HFFc6 (cell line): ENCODE measurements at regions not wholly inside any gene's neighbourhood (a gene's known extent, or its start where the extent isn't known, plus 50 kb on each side); places are given as distances from the start of the nearest gene placed in this dataset.

Source experiments
- DNase-seq: peaks from one replicate; pipeline ENCODE4 v3.0.0-alpha.2; 2018
- H3K27ac Mint-ChIP-seq: 2 replicates; pipeline ENCODE4 v1.8.0; 2020; ENCODE audit warnings: mild to moderate bottlenecking, mixed read lengths
- H3K27me3 Mint-ChIP-seq: 2 replicates; pipeline ENCODE4 v1.8.0; 2021; ENCODE audit warnings: mild to moderate bottlenecking, moderate library complexity, mixed read lengths; ENCODE audit not compliant: insufficient read depth
- H3K36me3 Mint-ChIP-seq: 2 replicates; pipeline ENCODE4 v1.8.0; 2021; ENCODE audit warnings: low read depth, mixed read lengths
- H3K4me1 Mint-ChIP-seq: 2 replicates; pipeline ENCODE4 v1.8.0; 2020; ENCODE audit warnings: low read depth, mixed read lengths
- H3K4me3 Mint-ChIP-seq: 2 replicates; pipeline ENCODE4 v1.8.0; 2020; ENCODE audit warnings: mild to moderate bottlenecking, moderate library complexity, mixed read lengths
- H3K9me3 Mint-ChIP-seq: 2 replicates; pipeline ENCODE4 v1.8.0; 2020; ENCODE audit warnings: mild to moderate bottlenecking, mixed read lengths
- CTCF ChIP-seq: fragments of 200-600 bp; sonication (generic); IDR thresholded peaks from 2 replicates; pipeline ENCODE4 v1.5.0; 2021; ENCODE audit warnings: antibody characterized with exemption, mild to moderate bottlenecking

GRCh38 chr15:62394079-62394478 lies 229.0 kb upstream of the C2CD4B start:
- Mint-ChIP-seq H3K27me3 (no peaks in the 10 kb centered on the region), H3K36me3 (peaks cover 14% of the 10 kb centered on the region), H3K9me3 (peaks cover 11% of the 10 kb centered on the region), H3K4me3 (peak overlapping the region; percentile 2; the same call in 1 of the 2 replicates), H3K4me1 (peaks cover 41% of the 10 kb centered on the region), H3K27ac (peak overlapping the region; percentile 14; the same call in 1 of the 2 replicates)
- DNase-seq: no peak
- no peak for TF ChIP-seq CTCF

- peaks cover 33% of the 10 kb centered on the region for H3K9me3 Mint-ChIP-seq
- H3K4me3 Mint-ChIP-seq: no peak overlapping the region
- no peak for TF ChIP-seq CTCF
- peaks cover 54% of the 10 kb centered on the region for H3K36me3 Mint-ChIP-seq
- peaks cover 2% of the 10 kb centered on the region for H3K27me3 Mint-ChIP-seq
- no peak for DNase-seq
- peaks cover 45% of the 10 kb centered on the region for H3K4me1 Mint-ChIP-seq
- H3K27ac Mint-ChIP-seq: no peak overlapping the region
Observed at GRCh38 chr15:62400778-62401177, 235.7 kb upstream of the C2CD4B start.

GRCh38 chr15:62402687-62403086 lies 237.6 kb upstream of the C2CD4B start:
- peaks cover 51% of the 10 kb centered on the region for H3K4me1 Mint-ChIP-seq
- peak overlapping the region; percentile 54 for H3K4me3 Mint-ChIP-seq
- H3K27ac Mint-ChIP-seq: peak overlapping the region; percentile 86
- no peak for DNase-seq
- peaks cover 33% of the 10 kb centered on the region for H3K9me3 Mint-ChIP-seq
- TF ChIP-seq CTCF: no peak
- H3K27me3 Mint-ChIP-seq: peaks cover 2% of the 10 kb centered on the region
- H3K36me3 Mint-ChIP-seq: peaks cover 54% of the 10 kb centered on the region

- Mint-ChIP-seq H3K36me3 (peaks cover 48% of the 10 kb centered on the region), H3K27ac (peak overlapping the region; percentile 86), H3K4me3 (peak overlapping the region; percentile 54), H3K27me3 (peaks cover 2% of the 10 kb centered on the region), H3K9me3 (peaks cover 28% of the 10 kb centered on the region), H3K4me1 (peaks cover 51% of the 10 kb centered on the region)
- peak; percentile 13; the same call in 1 of the 2 replicates for TF ChIP-seq CTCF
- DNase-seq: peak; percentile 72
Observed at GRCh38 chr15:62403164-62403809, 238.2 kb upstream of the C2CD4B start.

- DNase-seq: no peak
- Mint-ChIP-seq H3K9me3 (peaks cover 19% of the 10 kb centered on the region), H3K27me3 (no peaks in the 10 kb centered on the region; the same call in 1 of the 2 replicates), H3K27ac (no peak overlapping the region), H3K36me3 (peaks cover 41% of the 10 kb centered on the region), H3K4me3 (no peak overlapping the region), H3K4me1 (peaks cover 51% of the 10 kb centered on the region)
- TF ChIP-seq CTCF: no peak
Observed at GRCh38 chr15:62404194-62404985, 239.3 kb upstream of the C2CD4B start.
